T-helper 2 cell treated with Interferon-gamma antibody and Interleukin-4, amounts not matched to agents 5 μg/mL and 100 μg/mL, for 36 hours (primary cell): ENCODE measurements at regions not wholly inside any gene's neighbourhood (a gene's known extent, or its start where the extent isn't known, plus 50 kb on each side); places are given as distances from the start of the nearest gene placed in this dataset.

Experiments used
- DNase-seq: peaks from one replicate; pipeline ENCODE4 v3.0.0; 2021; ENCODE audit warnings: low spot score
- H3K27ac Mint-ChIP-seq: one replicate; pipeline ENCODE4 v1.8.0; 2021; ENCODE audit warnings: mild to moderate bottlenecking, mixed read lengths
- H3K27me3 Mint-ChIP-seq: one replicate; pipeline ENCODE4 v1.8.0; 2021; ENCODE audit warnings: low read depth, mixed read lengths
- H3K36me3 Mint-ChIP-seq: one replicate; pipeline ENCODE4 v1.8.0; 2021; ENCODE audit warnings: low read depth, mixed read lengths
- H3K4me1 Mint-ChIP-seq: one replicate; pipeline ENCODE4 v1.8.0; 2021; ENCODE audit warnings: low read depth, mixed read lengths
- H3K4me3 Mint-ChIP-seq: one replicate; pipeline ENCODE4 v1.8.0; 2022; ENCODE audit warnings: mild to moderate bottlenecking, moderate library complexity, mixed read lengths
- H3K9me3 Mint-ChIP-seq: one replicate; pipeline ENCODE4 v1.8.0; 2021; ENCODE audit warnings: mixed read lengths

DNA sequence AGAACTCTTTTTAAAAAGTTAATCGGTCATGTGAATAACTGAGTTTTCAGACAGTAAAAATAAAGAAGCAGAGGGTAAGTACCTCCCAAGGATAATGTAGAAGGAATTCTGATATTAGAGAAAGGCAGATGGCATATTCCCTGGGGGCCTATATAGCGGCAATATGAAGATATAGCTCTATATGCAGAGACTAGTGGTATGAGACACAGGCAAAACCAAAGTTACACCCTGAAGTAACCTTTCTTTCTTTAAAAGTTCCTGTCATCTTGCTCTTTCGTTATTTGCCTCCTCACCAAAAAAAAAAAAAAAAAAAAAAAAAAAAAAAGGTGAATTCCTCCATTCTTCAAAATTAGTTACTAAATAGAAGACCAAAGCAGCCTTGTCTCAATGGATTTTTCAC, 76.2 kb upstream of the ARHGAP32 start:
- Mint-ChIP-seq H3K4me1 (peaks cover 3% of the 10 kb centered on the region), H3K4me3 (no peak overlapping the region), H3K9me3 (no peaks in the 10 kb centered on the region), H3K36me3 (no peaks in the 10 kb centered on the region), H3K27me3 (peaks cover 16% of the 10 kb centered on the region), H3K27ac (no peak overlapping the region)
- DNase-seq, result no peak

- no peaks in the 10 kb centered on the region for H3K36me3 Mint-ChIP-seq
- no peak overlapping the region for H3K4me3 Mint-ChIP-seq
- H3K4me1 Mint-ChIP-seq, result peaks cover 3% of the 10 kb centered on the region
- peaks cover 10% of the 10 kb centered on the region for H3K27me3 Mint-ChIP-seq
- H3K9me3 Mint-ChIP-seq, result no peaks in the 10 kb centered on the region
- no peak for DNase-seq
- H3K27ac Mint-ChIP-seq, result no peak overlapping the region
Measured at GRCh38 chr11:129267716-129268115, 75.6 kb upstream of the ARHGAP32 start.

DNA sequence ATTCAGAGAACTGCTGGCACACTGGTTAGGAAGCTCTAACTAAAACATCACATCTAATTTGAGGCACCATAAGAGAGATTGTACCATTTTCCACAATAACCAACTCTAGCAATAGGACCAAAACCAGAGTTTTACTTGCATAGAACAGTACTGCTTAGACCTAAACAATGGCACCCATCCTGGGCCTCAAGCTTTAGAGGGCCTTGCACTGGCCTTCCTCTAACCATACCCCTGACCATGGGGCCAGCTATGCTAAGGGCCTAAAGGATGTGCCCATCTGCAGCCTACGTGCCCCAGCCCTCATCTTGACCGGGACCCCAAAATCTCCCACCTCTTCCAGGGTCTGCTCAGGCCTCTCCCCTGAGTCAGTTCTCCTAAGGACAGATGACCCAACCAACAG, 74.4 kb upstream of the ARHGAP32 start:
- Mint-ChIP-seq H3K4me3 (no peak overlapping the region), H3K27ac (no peak overlapping the region), H3K9me3 (no peaks in the 10 kb centered on the region), H3K27me3 (peaks cover 6% of the 10 kb centered on the region), H3K4me1 (peaks cover 3% of the 10 kb centered on the region), H3K36me3 (no peaks in the 10 kb centered on the region)
- DNase-seq, result no peak

- no peak overlapping the region for H3K27ac Mint-ChIP-seq
- H3K27me3 Mint-ChIP-seq, result peaks cover 2% of the 10 kb centered on the region
- no peaks in the 10 kb centered on the region for H3K36me3 Mint-ChIP-seq
- peaks cover 3% of the 10 kb centered on the region for H3K4me1 Mint-ChIP-seq
- no peak for DNase-seq
- H3K9me3 Mint-ChIP-seq, result no peaks in the 10 kb centered on the region
- H3K4me3 Mint-ChIP-seq, result no peak overlapping the region
Measured at GRCh38 chr11:129265125-129265788, 73.1 kb upstream of the ARHGAP32 start.

DNA sequence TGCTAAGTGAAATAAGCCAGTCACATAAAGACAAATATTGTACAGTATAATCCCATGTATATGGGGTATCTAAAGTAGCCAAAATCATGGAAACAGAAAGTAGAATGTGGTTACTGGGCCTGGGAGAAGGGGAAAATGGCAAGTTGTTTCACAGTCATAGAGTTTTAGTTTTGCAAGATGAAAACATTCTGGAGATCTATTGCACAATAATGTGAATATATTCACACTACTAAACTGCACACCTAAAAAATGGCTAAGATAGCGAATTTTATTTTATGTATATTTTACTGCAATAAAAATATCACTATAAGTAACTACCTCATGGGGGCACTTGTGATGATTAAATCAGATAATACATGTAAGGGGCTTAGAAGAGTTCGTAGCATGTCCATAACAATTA, 72.0 kb upstream of the ARHGAP32 start:
- DNase-seq, result no peak
- H3K27ac Mint-ChIP-seq, result no peak overlapping the region
- no peak overlapping the region for H3K4me3 Mint-ChIP-seq
- H3K9me3 Mint-ChIP-seq, result no peaks in the 10 kb centered on the region
- H3K27me3 Mint-ChIP-seq, result peaks cover 2% of the 10 kb centered on the region
- H3K36me3 Mint-ChIP-seq, result no peaks in the 10 kb centered on the region
- H3K4me1 Mint-ChIP-seq, result peaks cover 3% of the 10 kb centered on the region

GRCh38 chr11:129260750-129261149, 68.6 kb upstream of the ARHGAP32 start:
- Mint-ChIP-seq H3K27me3 (peaks cover 7% of the 10 kb centered on the region), H3K4me3 (no peak overlapping the region), H3K36me3 (no peaks in the 10 kb centered on the region), H3K27ac (no peak overlapping the region), H3K9me3 (no peaks in the 10 kb centered on the region), H3K4me1 (no peaks in the 10 kb centered on the region)
- DNase-seq, result no peak

GRCh38 chr11:129259931-129260348, 67.8 kb upstream of the ARHGAP32 start:
- H3K4me3 Mint-ChIP-seq, result no peak overlapping the region
- H3K9me3 Mint-ChIP-seq, result no peaks in the 10 kb centered on the region
- no peaks in the 10 kb centered on the region for H3K36me3 Mint-ChIP-seq
- no peaks in the 10 kb centered on the region for H3K4me1 Mint-ChIP-seq
- no peak overlapping the region for H3K27ac Mint-ChIP-seq
- peaks cover 9% of the 10 kb centered on the region for H3K27me3 Mint-ChIP-seq
- no peak for DNase-seq

- Mint-ChIP-seq H3K27me3 (peaks cover 9% of the 10 kb centered on the region), H3K4me3 (no peak overlapping the region), H3K9me3 (no peaks in the 10 kb centered on the region), H3K4me1 (no peaks in the 10 kb centered on the region), H3K36me3 (no peaks in the 10 kb centered on the region), H3K27ac (no peak overlapping the region)
- DNase-seq, result no peak
Measured at GRCh38 chr11:129258205-129258604, 66.1 kb upstream of the ARHGAP32 start.

DNA sequence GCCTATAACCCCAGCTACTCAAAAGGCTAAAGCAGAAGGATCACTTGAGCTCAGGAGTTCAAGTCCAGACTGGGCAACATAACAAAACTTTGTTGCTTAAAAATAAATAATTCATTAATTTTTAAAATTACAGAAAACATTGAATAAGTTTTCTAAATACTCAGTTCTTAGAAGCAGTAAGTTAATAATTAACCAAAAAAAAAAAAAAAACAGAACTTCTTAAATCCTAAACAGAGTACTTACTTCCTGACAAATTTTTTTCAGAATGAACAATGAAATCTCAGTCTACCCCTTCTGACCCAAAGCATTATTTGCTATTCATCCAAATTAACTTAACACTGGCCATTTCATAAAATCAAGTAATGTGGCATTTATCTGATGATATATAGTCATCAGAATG, 65.4 kb upstream of the ARHGAP32 start:
- Mint-ChIP-seq H3K4me3 (no peak overlapping the region), H3K9me3 (no peaks in the 10 kb centered on the region), H3K36me3 (no peaks in the 10 kb centered on the region), H3K4me1 (no peaks in the 10 kb centered on the region), H3K27ac (no peak overlapping the region), H3K27me3 (peaks cover 9% of the 10 kb centered on the region)
- DNase-seq, result no peak

- no peak overlapping the region for H3K4me3 Mint-ChIP-seq
- no peaks in the 10 kb centered on the region for H3K36me3 Mint-ChIP-seq
- H3K9me3 Mint-ChIP-seq, result no peaks in the 10 kb centered on the region
- H3K27me3 Mint-ChIP-seq, result peaks cover 3% of the 10 kb centered on the region
- H3K4me1 Mint-ChIP-seq, result peaks cover 20% of the 10 kb centered on the region
- DNase-seq, result no peak
- H3K27ac Mint-ChIP-seq, result no peak overlapping the region
Measured at GRCh38 chr11:129252621-129253020, 60.5 kb upstream of the ARHGAP32 start.

GRCh38 chr11:129251067-129251466, 58.9 kb upstream of the ARHGAP32 start:
- Mint-ChIP-seq H3K4me1 (peaks cover 33% of the 10 kb centered on the region), H3K27me3 (peaks cover 2% of the 10 kb centered on the region), H3K27ac (no peak overlapping the region), H3K4me3 (no peak overlapping the region), H3K9me3 (no peaks in the 10 kb centered on the region), H3K36me3 (no peaks in the 10 kb centered on the region)
- no peak for DNase-seq

GRCh38 chr11:129249923-129250322, 57.8 kb upstream of the ARHGAP32 start:
- Mint-ChIP-seq H3K27me3 (no peaks in the 10 kb centered on the region), H3K36me3 (no peaks in the 10 kb centered on the region), H3K4me3 (no peak overlapping the region), H3K4me1 (peaks cover 34% of the 10 kb centered on the region), H3K9me3 (no peaks in the 10 kb centered on the region), H3K27ac (no peak overlapping the region)
- DNase-seq, result no peak

GRCh38 chr11:129249351-129249750, 57.2 kb upstream of the ARHGAP32 start:
- Mint-ChIP-seq H3K4me3 (no peak overlapping the region), H3K4me1 (peaks cover 34% of the 10 kb centered on the region), H3K36me3 (no peaks in the 10 kb centered on the region), H3K27ac (no peak overlapping the region), H3K9me3 (no peaks in the 10 kb centered on the region), H3K27me3 (no peaks in the 10 kb centered on the region)
- no peak for DNase-seq

DNA sequence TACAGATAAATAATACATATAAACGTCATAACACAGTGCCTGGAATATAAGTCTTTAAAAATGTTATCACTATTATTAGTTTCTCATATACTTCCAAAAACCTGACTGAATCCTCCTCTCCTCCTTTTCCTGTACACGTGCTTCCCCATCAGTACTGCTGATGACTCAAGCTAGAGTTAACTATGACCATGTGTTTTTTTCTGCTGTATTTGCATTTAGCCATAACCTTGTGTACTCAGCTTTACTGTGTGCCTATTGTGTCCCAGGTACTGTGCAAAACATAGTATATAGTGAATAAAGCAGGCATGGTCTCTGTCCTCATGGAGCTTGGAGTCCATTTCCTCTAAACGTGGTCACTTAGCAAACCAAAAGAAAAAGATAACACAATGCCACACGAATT, 56.5 kb upstream of the ARHGAP32 start:
- DNase-seq, result no peak
- no peak overlapping the region for H3K27ac Mint-ChIP-seq
- no peak overlapping the region for H3K4me3 Mint-ChIP-seq
- peaks cover 34% of the 10 kb centered on the region for H3K4me1 Mint-ChIP-seq
- no peaks in the 10 kb centered on the region for H3K36me3 Mint-ChIP-seq
- H3K27me3 Mint-ChIP-seq, result no peaks in the 10 kb centered on the region
- H3K9me3 Mint-ChIP-seq, result no peaks in the 10 kb centered on the region

- H3K9me3 Mint-ChIP-seq, result no peaks in the 10 kb centered on the region
- DNase-seq, result no peak
- peaks cover 34% of the 10 kb centered on the region for H3K4me1 Mint-ChIP-seq
Measured at GRCh38 chr11:129247135-129247534, 55.0 kb upstream of the ARHGAP32 start.

More at GRCh38 chr11:129247135-129247534, 55.0 kb upstream of the ARHGAP32 start:
- H3K27me3 Mint-ChIP-seq, result no peaks in the 10 kb centered on the region
- no peaks in the 10 kb centered on the region for H3K36me3 Mint-ChIP-seq
- H3K4me3 Mint-ChIP-seq, result peak overlapping the region; percentile 54
- no peak overlapping the region for H3K27ac Mint-ChIP-seq
